ENCODE measurements at regions not wholly inside any gene's neighbourhood (a gene's known extent, or its start where the extent isn't known, plus 50 kb on each side); places are given as distances from the start of the nearest gene placed in this dataset.

DNA sequence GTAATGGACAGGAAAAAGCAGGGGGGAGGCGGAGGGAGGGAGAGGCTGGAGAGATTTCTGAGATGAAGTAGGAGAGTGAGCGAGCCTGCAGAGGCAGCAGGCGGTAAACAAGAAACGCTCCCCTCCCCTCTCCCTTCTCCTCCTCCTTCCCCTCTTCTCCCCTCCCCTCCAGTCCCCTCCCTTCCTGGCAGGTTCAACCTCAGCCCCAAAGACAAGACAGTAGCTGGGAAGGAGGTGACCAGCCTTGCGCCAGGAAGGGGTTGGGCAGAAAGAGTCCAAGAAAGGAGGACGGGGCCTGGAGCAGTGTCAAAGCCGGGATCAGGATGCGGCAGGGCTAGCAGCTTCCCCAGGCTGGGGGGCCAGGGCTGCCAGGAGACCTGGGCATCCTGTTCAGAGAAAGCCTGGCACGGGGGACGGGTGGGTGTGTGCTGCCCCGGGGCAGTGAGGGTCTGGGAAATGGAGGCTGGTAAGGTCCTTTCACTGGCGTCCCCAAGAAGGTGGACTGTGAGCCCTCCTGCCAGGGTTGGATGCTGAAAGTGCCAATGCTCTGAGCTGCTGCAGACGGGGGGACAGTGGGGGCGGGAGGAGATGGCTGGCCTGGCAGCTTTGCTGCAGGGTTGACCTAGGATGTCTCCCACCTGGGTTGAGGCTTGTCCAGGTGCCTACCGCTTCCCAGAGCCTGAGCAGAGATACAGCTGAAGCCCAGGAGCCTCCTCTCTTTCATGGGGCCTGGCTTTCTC, 261.6 kb upstream of the TNRC6C start:
- H3K4me3 ChIP-seq (ENCODE audit: low read depth, low read length), result no peak overlapping the region
- no peaks in the 10 kb centered on the region; the same call in 1 of the 2 replicates for H3K9me3 ChIP-seq (ENCODE audit: control insufficient read depth, insufficient read depth, low read length)
- no peak for DNase-seq (ENCODE audit: low read depth, low spot score)
- POLR2A ChIA-PET, result no interaction called here
- no peak overlapping the region for H3K27ac ChIP-seq (ENCODE audit: low read depth, low read length)
- TF ChIP-seq, protein P1, sequence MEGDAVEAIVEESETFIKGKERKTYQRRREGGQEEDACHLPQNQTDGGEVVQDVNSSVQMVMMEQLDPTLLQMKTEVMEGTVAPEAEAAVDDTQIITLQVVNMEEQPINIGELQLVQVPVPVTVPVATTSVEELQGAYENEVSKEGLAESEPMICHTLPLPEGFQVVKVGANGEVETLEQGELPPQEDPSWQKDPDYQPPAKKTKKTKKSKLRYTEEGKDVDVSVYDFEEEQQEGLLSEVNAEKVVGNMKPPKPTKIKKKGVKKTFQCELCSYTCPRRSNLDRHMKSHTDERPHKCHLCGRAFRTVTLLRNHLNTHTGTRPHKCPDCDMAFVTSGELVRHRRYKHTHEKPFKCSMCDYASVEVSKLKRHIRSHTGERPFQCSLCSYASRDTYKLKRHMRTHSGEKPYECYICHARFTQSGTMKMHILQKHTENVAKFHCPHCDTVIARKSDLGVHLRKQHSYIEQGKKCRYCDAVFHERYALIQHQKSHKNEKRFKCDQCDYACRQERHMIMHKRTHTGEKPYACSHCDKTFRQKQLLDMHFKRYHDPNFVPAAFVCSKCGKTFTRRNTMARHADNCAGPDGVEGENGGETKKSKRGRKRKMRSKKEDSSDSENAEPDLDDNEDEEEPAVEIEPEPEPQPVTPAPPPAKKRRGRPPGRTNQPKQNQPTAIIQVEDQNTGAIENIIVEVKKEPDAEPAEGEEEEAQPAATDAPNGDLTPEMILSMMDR (IDR thresholded peaks at IDR 0.05; ENCODE audit: low read depth, low read length), result no peak
- CTCF ChIA-PET, result no interaction called here
- H3K27me3 ChIP-seq (ENCODE audit: control insufficient read depth, insufficient read depth, low read length), result peaks cover 54% of the 10 kb centered on the region

DNA sequence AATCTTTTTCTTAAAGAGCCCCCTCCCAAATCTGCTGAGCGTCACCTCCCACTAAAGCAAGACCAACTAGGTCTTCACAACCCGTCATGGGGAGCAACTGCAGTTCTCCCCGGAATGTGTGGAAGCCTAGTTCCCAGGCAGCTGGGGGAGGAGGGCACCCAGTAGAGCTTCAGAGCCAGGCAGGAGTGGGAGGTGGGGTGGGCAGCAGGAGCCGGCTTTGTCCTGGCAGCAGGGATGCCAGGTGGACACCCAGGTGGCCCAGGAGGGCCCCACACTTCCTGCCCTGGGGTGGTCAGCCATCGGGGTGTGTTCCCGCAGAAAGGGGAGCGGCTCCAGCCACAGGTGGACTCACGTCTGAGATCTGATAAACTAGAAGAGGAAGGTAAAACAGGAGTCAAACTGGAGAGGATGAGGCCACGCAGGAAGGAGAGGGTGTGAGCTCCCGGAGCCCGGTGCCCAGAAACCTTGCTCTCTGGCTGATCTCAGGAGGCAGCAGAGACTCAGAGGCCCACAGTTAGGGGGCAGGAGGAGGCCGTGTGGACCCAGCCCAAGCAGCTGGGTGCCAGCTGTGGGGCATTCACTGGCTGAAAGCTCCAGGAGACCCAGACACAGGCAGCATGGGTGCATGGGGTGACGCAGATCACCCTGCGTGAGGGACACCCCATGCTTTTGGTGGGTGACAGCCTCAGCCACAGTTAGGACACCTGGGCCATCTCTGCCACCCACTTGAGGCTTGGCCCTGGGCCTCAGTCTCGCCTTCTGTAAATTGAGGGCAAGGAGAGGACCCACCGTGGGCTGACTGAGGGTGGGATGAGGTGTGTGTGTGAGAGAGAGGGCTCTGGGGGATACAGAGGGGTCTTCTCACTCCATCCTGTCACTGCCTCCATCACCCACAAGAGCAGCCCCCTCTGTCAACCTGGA, 260.8 kb upstream of the TNRC6C start:
- TF ChIP-seq, protein P1 (IDR thresholded peaks at IDR 0.05; ENCODE audit: low read depth, low read length), result no peak
- no peaks in the 10 kb centered on the region; the same call in 1 of the 2 replicates for H3K9me3 ChIP-seq (ENCODE audit: control insufficient read depth, insufficient read depth, low read length)
- ChIA-PET POLR2A (no interaction called here), CTCF (no interaction called here)
- H3K27ac ChIP-seq (ENCODE audit: low read depth, low read length), result no peak overlapping the region
- no peak overlapping the region for H3K4me3 ChIP-seq (ENCODE audit: low read depth, low read length)
- no peak for DNase-seq (ENCODE audit: low read depth, low spot score)
- H3K27me3 ChIP-seq (ENCODE audit: control insufficient read depth, insufficient read depth, low read length), result peaks cover 49% of the 10 kb centered on the region

DNA sequence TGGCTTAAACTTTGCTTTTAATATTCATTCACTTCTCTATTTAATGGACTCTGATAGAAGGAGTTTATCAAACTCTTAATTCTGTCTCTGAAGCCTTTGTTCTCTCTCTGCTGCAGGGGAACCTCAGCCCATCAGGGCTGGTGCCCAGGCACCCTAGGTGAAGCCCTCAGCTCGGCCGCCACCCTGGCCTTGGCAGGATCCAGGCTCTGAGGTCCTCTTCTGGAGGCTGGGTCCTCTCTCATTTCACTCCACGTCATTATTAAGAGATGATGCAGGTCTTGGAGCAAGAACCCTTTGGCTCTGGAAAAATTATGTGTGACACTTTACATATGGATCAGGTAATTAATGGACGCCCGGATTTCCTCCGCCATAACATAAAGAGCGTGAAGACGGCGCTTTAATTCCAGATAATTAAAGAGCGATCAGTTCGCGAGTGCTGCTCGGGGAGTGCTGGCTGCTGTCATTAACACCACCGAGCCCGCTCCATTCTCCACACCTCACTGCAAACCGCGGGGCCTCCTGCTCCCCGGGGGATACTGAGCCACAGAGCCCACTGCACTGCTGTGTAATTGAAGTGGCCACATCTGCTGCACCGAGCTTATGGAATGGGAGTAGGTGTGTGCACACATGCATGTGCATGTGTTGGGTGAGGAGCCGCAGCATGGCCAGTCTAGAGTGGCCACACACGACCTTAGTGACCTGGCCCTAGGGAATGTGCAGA, 259.4 kb upstream of the TNRC6C start:
- POLR2A ChIA-PET, result no interaction called here
- CTCF ChIA-PET, result no interaction called here
- Histone ChIP-seq H3K27me3 (ENCODE audit: control insufficient read depth, insufficient read depth, low read length) (peaks cover 41% of the 10 kb centered on the region), H3K4me3 (ENCODE audit: low read depth, low read length) (no peak overlapping the region), H3K9me3 (ENCODE audit: control insufficient read depth, insufficient read depth, low read length) (no peaks in the 10 kb centered on the region; the same call in none of the 2 replicates), H3K27ac (ENCODE audit: low read depth, low read length) (no peak overlapping the region)
- no peak for DNase-seq (ENCODE audit: low read depth, low spot score)
- TF ChIP-seq, protein P1 (IDR thresholded peaks at IDR 0.05; ENCODE audit: low read depth, low read length), result no peak

DNA sequence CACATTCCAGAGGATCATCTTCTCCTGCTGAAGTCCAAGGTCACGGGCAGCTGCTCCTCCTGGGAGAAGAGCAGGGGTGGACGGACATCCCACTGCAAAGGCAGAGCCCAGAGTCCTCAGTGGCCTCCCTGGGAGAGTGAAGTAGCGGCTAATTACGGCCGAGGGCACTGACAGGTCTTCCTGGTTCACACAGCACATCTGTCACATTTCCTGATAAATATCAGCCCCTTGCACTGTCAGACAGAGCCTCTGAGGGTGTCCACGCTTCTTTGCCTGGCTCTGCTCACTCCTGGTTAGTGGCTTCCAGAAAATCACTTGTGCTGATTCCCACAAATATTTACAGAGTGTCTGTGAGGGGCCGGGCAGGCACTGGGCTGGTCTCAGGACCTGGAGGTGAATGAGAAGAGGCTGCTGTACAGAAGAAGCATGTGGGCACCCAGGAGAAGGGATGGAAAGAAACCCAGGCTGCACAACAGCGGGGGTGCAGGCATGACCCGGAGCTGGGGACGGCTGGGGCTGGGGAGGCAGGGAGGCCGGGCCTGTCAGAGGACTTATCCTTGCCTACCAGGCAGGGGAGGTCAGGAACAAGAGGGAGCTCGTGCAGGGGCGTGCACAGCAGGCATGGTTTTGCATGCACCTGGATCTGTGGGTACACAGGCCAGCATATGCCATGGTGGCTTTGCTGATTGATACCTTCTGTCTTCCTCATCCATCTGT, 258.2 kb upstream of the TNRC6C start:
- ChIA-PET POLR2A (no interaction called here), CTCF (no interaction called here)
- no peak for DNase-seq (ENCODE audit: low read depth, low spot score)
- H3K4me3 ChIP-seq (ENCODE audit: low read depth, low read length), result no peak overlapping the region
- TF ChIP-seq, protein P1 (IDR thresholded peaks at IDR 0.05; ENCODE audit: low read depth, low read length), result no peak
- no peak overlapping the region for H3K27ac ChIP-seq (ENCODE audit: low read depth, low read length)
- H3K9me3 ChIP-seq (ENCODE audit: control insufficient read depth, insufficient read depth, low read length), result peaks cover 11% of the 10 kb centered on the region
- H3K27me3 ChIP-seq (ENCODE audit: control insufficient read depth, insufficient read depth, low read length), result peaks cover 32% of the 10 kb centered on the region
